A549 (cell line): ENCODE measurements at regions not wholly inside any gene's neighbourhood (a gene's known extent, or its start where the extent isn't known, plus 50 kb on each side); places are given as distances from the start of the nearest gene placed in this dataset.

Experiments used
- ATAC-seq, 2 experiments: fragments of 200-7000 bp in 1 of 2; fragments of >200 bp in 1 of 2; cut with Nextera tagmentation in 1 of 2; cut with Tn5 transposase in 1 of 2; 3 replicates each; pipeline versions ENCODE4 v1.8.0 to v1.9.1; 2018 to 2020; ENCODE audit warnings: mild to moderate bottlenecking in 1 of 2, moderate library complexity in 1 of 2
- CTCF ChIA-PET: fragments of 300-600 bp; sonication (Branson Sonifier 250); formaldehyde crosslinking; extraction: SDS; loops from one replicate; lab custom pipeline; 2021; ENCODE audit warnings: antibody characterized with exemption, inconsistent platforms; lab: Yijun Ruan, JAX
- POLR2A ChIA-PET: fragments of 350-600 bp; formaldehyde crosslinking; extraction: SDS; loops from one replicate; lab custom pipeline; 2021; ENCODE audit warnings: antibody characterized with exemption, inconsistent platforms; lab: Yijun Ruan, JAX
- DNase-seq, 2 experiments: peaks; one replicate each; pipeline versions ENCODE4 v3.0.0 to v3.0.0-alpha.2; 2011 to 2016; ENCODE audit warnings: low read depth in 1 of 2, low spot score in 1 of 2
- FAIRE-seq: peaks from 2 replicates; lab custom pipeline; 2011; peaks lifted over from hg19 to GRCh38; lab: Jason Lieb, UNC
- H3K27ac ChIP-seq, 2 experiments: fragments of >200 bp; sonication (Bioruptor Twin); formaldehyde crosslinking; 3 replicates each; pipeline ENCODE4 v1.5.1; 2016 to 2017
- H3K4me1 ChIP-seq: fragments of >200 bp; sonication (Bioruptor Twin); formaldehyde crosslinking; 3 replicates; pipeline ENCODE4 v1.6.1; 2016
- H3K4me2 ChIP-seq: fragments of >200 bp; sonication (Bioruptor Twin); formaldehyde crosslinking; 3 replicates; pipeline ENCODE4 v1.6.1; 2016
- H3K4me3 ChIP-seq: fragments of >200 bp; sonication (Bioruptor Twin); formaldehyde crosslinking; 3 replicates; pipeline ENCODE4 v1.5.1; 2016
- H3K9me3 ChIP-seq: fragments of >200 bp; sonication (Bioruptor Twin); formaldehyde crosslinking; 3 replicates; pipeline ENCODE4 v1.6.1; 2016
- ATOH8 ChIP-seq: fragments of 250-450 bp; sonication (Bioruptor Pico); IDR thresholded peaks from 2 replicates; pipeline ENCODE4 v1.5.0; 2020; ENCODE audit warnings: low read depth, mild to moderate bottlenecking, moderate library complexity
- BHLHE40 ChIP-seq: IDR thresholded peaks from 2 replicates; pipeline ENCODE4 v1.6.1; 2012; ENCODE audit warnings: low read depth, low read length, inconsistent platforms
- CHD2 ChIP-seq: fragments of 150-350 bp; IDR thresholded peaks from 2 replicates; pipeline ENCODE4 v1.6.1; 2014; ENCODE audit warnings: low read length; ENCODE audit not compliant: partially characterized antibody
- ESRRA ChIP-seq: fragments of 150-350 bp; IDR thresholded peaks from 2 replicates; pipeline ENCODE4 v1.6.1; 2014; ENCODE audit warnings: mild to moderate bottlenecking, low read length, borderline replicate concordance
- FOSB ChIP-seq: fragments of 250-450 bp; sonication (Bioruptor Pico); IDR thresholded peaks from 2 replicates; pipeline ENCODE4 v1.5.0; 2020; ENCODE audit warnings: mild to moderate bottlenecking, moderate library complexity
- FOSL2 ChIP-seq, 2 experiments: fragments of 450-650 bp in 1 of 2; fragments of >200 bp in 1 of 2; sonication (Bioruptor Twin) in 1 of 2; formaldehyde crosslinking; IDR thresholded peaks; 2 replicates each; pipeline versions ENCODE4 v1.5.0 to v1.6.1; 2016 to 2020; ENCODE audit warnings: mild to moderate bottlenecking in 1 of 2, moderate library complexity in 1 of 2
- HDAC2 ChIP-seq: fragments of 200-600 bp; sonication (generic); IDR thresholded peaks from 2 replicates; pipeline ENCODE4 v1.6.1; 2016
- HEYL ChIP-seq: fragments of 250-450 bp; sonication (Bioruptor Pico); IDR thresholded peaks from 2 replicates; pipeline ENCODE4 v1.8.0; 2021; ENCODE audit warnings: mild to moderate bottlenecking, moderate library complexity
- HOXA7 ChIP-seq: fragments of 250-450 bp; sonication (Bioruptor Pico); IDR thresholded peaks from 2 replicates; pipeline ENCODE4 v1.5.0; 2020; ENCODE audit warnings: mild to moderate bottlenecking, moderate library complexity
- HOXB13 ChIP-seq: fragments of 250-450 bp; sonication (Bioruptor Pico); IDR thresholded peaks from 2 replicates; pipeline ENCODE4 v1.5.0; 2020; ENCODE audit warnings: low read depth, mild to moderate bottlenecking, moderate library complexity
- JUN ChIP-seq, 2 experiments: fragments of >200 bp; sonication (Bioruptor Twin); formaldehyde crosslinking; IDR thresholded peaks; 2 replicates in 1 of 2; 3 replicates in 1 of 2; pipeline ENCODE4 v1.6.1; 2016 to 2017
- JUNB ChIP-seq: fragments of >200 bp; sonication (Bioruptor Twin); formaldehyde crosslinking; IDR thresholded peaks from 2 replicates; pipeline ENCODE4 v1.6.1; 2016
- MAFK ChIP-seq: fragments of 450-650 bp; IDR thresholded peaks from 2 replicates; pipeline ENCODE4 v1.6.1; 2014; ENCODE audit not compliant: partially characterized antibody
- MAX ChIP-seq: IDR thresholded peaks from 2 replicates; pipeline ENCODE4 v1.6.1; 2012
- MYC ChIP-seq: IDR thresholded peaks from 2 replicates; pipeline ENCODE4 v1.6.1; 2012; ENCODE audit warnings: mild to moderate bottlenecking, inconsistent platforms, low read length, improper control_type of control experiment, borderline replicate concordance
- NFE2L2 ChIP-seq: fragments of 150-350 bp; conservative IDR thresholded peaks from 2 replicates; pipeline ENCODE4 v1.6.1; 2014; ENCODE audit warnings: low read length
- POLR2A ChIP-seq: IDR thresholded peaks from 2 replicates; pipeline ENCODE4 v1.6.1; 2012; ENCODE audit warnings: mild to moderate bottlenecking, low read length
- RARB ChIP-seq: fragments of 250-450 bp; sonication (Bioruptor Pico); IDR thresholded peaks from 2 replicates; pipeline ENCODE4 v1.8.0; 2021; ENCODE audit warnings: mild to moderate bottlenecking, moderate library complexity
- RCOR1 ChIP-seq: fragments of 150-350 bp; IDR thresholded peaks from 2 replicates; pipeline ENCODE4 v1.6.1; 2014; ENCODE audit warnings: antibody characterized with exemption, low read length, low read depth
- RNF2 ChIP-seq: fragments of 200-600 bp; sonication (generic); IDR thresholded peaks from 2 replicates; pipeline ENCODE4 v1.6.1; 2016; ENCODE audit warnings: low read depth, mild to moderate bottlenecking, antibody characterized with exemption, moderate library complexity, borderline replicate concordance
- SMC3 ChIP-seq: fragments of >200 bp; sonication (Bioruptor Twin); formaldehyde crosslinking; IDR thresholded peaks from 3 replicates; pipeline ENCODE4 v1.6.1; 2018; ENCODE audit warnings: inconsistent platforms
- SREBF2 ChIP-seq: fragments of 450-650 bp; IDR thresholded peaks from 2 replicates; pipeline ENCODE4 v1.6.1; 2014; ENCODE audit warnings: mild to moderate bottlenecking, moderate library complexity
- TFCP2L1 ChIP-seq: fragments of 250-450 bp; sonication (Bioruptor Pico); IDR thresholded peaks from 2 replicates; pipeline ENCODE4 v1.5.0; 2021; ENCODE audit warnings: mild to moderate bottlenecking
- USF2 ChIP-seq: fragments of 450-650 bp; IDR thresholded peaks from 2 replicates; pipeline ENCODE4 v1.6.1; 2014; ENCODE audit warnings: antibody characterized with exemption
- ZFP36 ChIP-seq: fragments of 450-650 bp; IDR thresholded peaks from 2 replicates; pipeline ENCODE4 v1.6.1; 2014; ENCODE audit warnings: borderline replicate concordance; ENCODE audit not compliant: partially characterized antibody
- ZNF302 ChIP-seq: fragments of 250-450 bp; sonication (Bioruptor Pico); IDR thresholded peaks from 2 replicates; pipeline ENCODE4 v1.9.0; 2021; ENCODE audit warnings: inconsistent platforms, mild to moderate bottlenecking, moderate library complexity
- ZSCAN20 ChIP-seq: fragments of 250-450 bp; sonication (Bioruptor Pico); IDR thresholded peaks from 2 replicates; pipeline ENCODE4 v1.8.0; 2022; ENCODE audit warnings: mild to moderate bottlenecking, moderate library complexity
- WGBS: methylation state at CpG from one replicate; pipeline ENCODE4 v1.1.6; 2017; ENCODE audit errors: missing lambda C conversion rate; 5-methylcytosine and 5-hydroxymethylcytosine counted together
- TF ChIP-seq, protein P1 (sequence below): IDR thresholded peaks from 2 replicates; pipeline ENCODE4 v1.6.1; 2012; ENCODE audit warnings: low read depth, borderline replicate concordance

DNA sequence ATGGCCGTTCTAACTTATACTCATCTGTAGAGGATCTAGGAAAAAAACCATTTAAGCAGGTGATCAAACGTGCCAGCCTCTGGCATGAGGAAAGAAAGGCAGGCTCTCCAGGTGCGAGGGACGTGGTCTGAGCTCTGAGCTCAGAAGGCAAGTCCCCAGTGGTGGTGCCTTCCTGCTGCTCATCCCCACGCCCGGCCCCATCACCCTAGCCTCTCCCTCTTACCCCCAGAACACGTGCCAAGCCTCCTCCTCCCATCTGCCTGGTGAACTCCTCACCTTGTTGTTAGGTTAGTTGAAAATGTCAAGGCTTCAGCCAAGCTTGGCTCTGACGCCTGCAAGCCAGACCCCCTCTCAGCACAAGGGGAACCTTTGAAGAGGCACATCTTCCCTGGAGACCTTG lies 571.2 kb upstream of the MKI67 start:
- Histone ChIP-seq H3K9me3 (no peaks in the 10 kb centered on the region), H3K4me3 (no peak overlapping the region), H3K27ac (no peak overlapping the region), H3K4me2 (no peak overlapping the region), H3K4me1 (no peaks in the 10 kb centered on the region)
- CTCF ChIA-PET, result interaction anchor here (0.6 kb wide), 1 partner anchor 1289 kb away, joined by 3 read pairs; no protein-coding TSS in a partner anchor
- DNase-seq (no peak), FAIRE-seq (no peak), ATAC-seq (no peak)
- POLR2A ChIA-PET, result no interaction called here
- no peak for TF ChIP-seq RNF2
- TF ChIP-seq POLR2A, result no peak
- no peak for TF ChIP-seq JUNB
- no peak for TF ChIP-seq BHLHE40
- TF ChIP-seq FOSL2 (IDR thresholded peaks at IDR 0.05), result no peak
- TF ChIP-seq FOSL2 (CRISPR knock-in tag; IDR thresholded peaks at IDR 0.05), result no peak
- TF ChIP-seq MAFK, result no peak
- TF ChIP-seq RARB (CRISPR knock-in tag), result no peak
- no peak for TF ChIP-seq HOXB13 (CRISPR knock-in tag)
- TF ChIP-seq CHD2, result no peak
- TF ChIP-seq SMC3, result no peak
- TF ChIP-seq SREBF2, result no peak
- TF ChIP-seq ESRRA, result no peak
- TF ChIP-seq MAX, result no peak
- TF ChIP-seq FOSB (CRISPR knock-in tag), result no peak
- no peak for TF ChIP-seq HEYL (CRISPR knock-in tag)
- TF ChIP-seq NFE2L2, result no peak
- no peak for TF ChIP-seq ZSCAN20
- TF ChIP-seq ZNF302, result no peak
- no peak for TF ChIP-seq MYC
- WGBS, result 12% methylated on average over 8 of the region's 8 CpGs

- no peaks in the 10 kb centered on the region for H3K9me3 ChIP-seq
- ChIA-PET CTCF (no interaction called here), POLR2A (no interaction called here)
- no peak overlapping the region for H3K4me2 ChIP-seq
- 3% methylated on average over 4 of the region's 4 CpGs for WGBS
- DNase-seq, result no peak
- no peaks in the 10 kb centered on the region for H3K4me1 ChIP-seq
- no peak for ATAC-seq
- H3K27ac ChIP-seq, result no peak overlapping the region
- H3K4me3 ChIP-seq, result no peak overlapping the region
- no peak for TF ChIP-seq RCOR1
- TF ChIP-seq HDAC2, result no peak
- no peak for TF ChIP-seq TFCP2L1 (CRISPR knock-in tag)
- no peak for TF ChIP-seq ZFP36
- no peak for TF ChIP-seq HOXB13 (CRISPR knock-in tag)
- TF ChIP-seq USF2, result no peak
- TF ChIP-seq, protein P1, sequence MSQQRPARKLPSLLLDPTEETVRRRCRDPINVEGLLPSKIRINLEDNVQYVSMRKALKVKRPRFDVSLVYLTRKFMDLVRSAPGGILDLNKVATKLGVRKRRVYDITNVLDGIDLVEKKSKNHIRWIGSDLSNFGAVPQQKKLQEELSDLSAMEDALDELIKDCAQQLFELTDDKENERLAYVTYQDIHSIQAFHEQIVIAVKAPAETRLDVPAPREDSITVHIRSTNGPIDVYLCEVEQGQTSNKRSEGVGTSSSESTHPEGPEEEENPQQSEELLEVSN, result no peak
- TF ChIP-seq, all 56 proteins: peak for 0
- FAIRE-seq, result no peak
Observed at GRCh38 chr10:128701381-128701780, 575.2 kb upstream of the MKI67 start.

GRCh38 chr10:128701837-128702236 lies 575.6 kb upstream of the MKI67 start:
- no peaks in the 10 kb centered on the region for H3K9me3 ChIP-seq
- WGBS, result no CpG with 5 or more reads among the region's 1 CpG
- FAIRE-seq, result no peak
- TF ChIP-seq HOXA7 (CRISPR knock-in tag) (no peak), JUN (IDR thresholded peaks at IDR 0.05) (no peak), ATOH8 (CRISPR knock-in tag) (no peak)
- TF ChIP-seq, all 56 proteins: peak for 0
- POLR2A ChIA-PET, result no interaction called here
- CTCF ChIA-PET, result no interaction called here
- H3K4me3 ChIP-seq, result no peak overlapping the region
- no peak overlapping the region for H3K27ac ChIP-seq
- ATAC-seq, result no peak
- H3K4me1 ChIP-seq, result no peaks in the 10 kb centered on the region
- DNase-seq, result no peak
- H3K4me2 ChIP-seq, result no peak overlapping the region
